Umbilical cord (tissue), 1 donor: ENCODE measurements at regions not wholly inside any gene's neighbourhood (a gene's known extent, or its start where the extent isn't known, plus 50 kb on each side); places are given as distances from the start of the nearest gene placed in this dataset.

Source experiments
- DNase-seq: peaks from one replicate; pipeline ENCODE4 v3.0.0-alpha.2; 2015; ENCODE audit warnings: low spot score

DNA sequence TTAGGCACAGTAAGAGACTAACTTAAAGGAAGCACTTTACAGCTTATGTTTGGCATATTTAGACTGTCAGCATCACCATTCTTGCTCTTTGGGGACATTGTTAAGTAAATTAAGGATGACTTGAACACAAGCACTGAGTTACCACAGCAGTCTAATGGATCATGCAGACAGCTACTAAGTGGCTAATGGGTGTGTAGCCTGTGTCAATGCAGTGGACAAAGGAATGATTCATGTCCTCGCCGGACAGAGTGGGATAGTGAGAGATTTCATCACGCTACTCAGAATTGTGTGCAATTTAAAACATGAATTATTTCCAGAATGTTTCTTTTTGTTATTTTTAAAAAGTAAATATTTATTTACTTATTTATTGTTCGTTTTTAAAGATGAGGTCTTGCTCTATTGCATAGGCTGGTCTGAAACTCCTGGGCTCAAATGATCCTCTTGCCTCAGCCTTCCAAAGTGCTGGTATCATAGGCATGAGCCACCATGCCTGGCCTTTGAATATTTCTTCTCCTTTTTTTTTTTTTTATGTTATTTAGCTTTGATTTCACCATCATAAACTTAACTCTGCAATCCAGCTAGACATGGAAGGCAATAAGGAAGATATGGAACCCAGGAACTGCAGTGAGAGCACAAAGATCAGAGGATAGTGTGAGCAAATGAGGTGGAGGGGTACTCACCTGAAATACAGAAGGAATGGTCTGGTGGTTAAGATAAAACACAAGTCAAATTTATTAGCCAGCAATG, 53.0 kb upstream of the KLF4 start:
- DNase-seq: no peak

DNA sequence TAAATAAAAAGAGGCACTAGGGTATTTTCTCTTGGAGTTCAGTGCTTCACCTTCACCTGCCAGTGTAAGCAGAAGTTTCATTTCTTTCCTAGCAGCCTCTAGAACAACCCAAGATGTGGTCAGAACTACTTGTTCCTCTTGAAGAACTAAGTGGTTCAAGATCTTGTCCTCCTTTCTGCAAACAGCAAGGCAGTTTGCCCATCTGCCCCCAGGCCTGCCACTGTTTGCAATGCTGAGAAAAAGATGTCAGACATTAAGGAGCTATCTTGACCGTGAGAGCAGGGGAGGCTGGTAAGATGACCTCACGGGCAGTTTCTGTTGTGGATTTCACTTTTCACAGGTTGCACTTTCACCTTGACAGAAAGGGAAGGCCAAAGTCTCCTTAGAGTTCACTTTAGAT, 52.0 kb upstream of the KLF4 start:
- no peak for DNase-seq

DNA sequence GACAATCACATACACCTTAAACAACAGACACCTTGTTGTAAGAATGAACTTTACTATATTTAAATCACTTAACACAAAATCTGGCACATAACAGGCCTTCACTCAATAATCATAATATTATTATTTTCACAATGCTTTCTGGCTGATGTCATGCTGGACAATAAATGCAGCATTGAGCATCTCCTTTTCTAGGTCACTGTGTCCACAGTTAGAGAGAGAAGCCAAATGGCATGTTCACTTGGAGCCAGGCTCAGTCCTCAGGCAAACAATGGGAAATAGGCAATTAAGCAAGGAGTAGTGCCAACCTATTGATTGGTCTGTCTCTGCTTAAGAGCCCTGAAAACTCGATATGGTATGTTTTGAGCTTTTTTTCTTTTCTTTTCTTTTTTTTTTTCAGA, 50.6 kb upstream of the KLF4 start:
- no peak for DNase-seq

DNA sequence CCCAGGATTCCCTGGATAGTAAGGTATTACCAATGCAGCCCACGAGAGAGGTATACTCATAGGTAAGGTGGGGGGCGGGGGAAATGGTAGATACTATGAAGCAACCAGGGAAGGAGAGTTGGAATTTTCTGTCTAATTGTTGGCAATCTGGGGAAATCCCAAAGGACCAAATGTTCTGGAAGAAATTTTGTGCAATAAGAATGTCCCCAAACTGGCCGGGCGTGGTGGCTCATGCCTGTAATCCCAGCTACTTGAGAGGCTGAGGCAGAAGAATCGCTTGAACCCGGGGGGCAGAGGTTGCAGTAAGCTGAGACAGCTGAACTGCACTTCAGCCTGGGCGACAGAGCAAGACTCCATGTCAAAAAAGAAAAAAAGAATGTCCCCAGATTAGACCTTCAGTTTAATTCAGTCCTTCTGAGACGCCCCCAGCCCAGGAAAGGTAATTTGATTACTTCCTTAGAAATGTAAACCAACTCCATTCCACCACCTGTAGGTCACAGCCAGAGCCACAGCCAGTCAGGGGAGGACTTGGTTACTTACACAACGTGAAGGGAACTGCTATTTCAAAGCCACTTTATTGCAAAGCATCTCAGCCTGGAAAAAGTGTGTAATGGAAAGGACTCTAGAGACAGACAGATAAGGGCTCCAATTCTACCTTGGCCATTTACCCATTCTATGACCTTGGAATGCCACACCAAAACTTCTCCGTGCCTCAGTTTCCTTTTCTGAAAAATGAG, 50.0 kb upstream of the KLF4 start:
- no peak for DNase-seq
